ENCODE measurements at regions not wholly inside any gene's neighbourhood (a gene's known extent, or its start where the extent isn't known, plus 50 kb on each side); places are given as distances from the start of the nearest gene placed in this dataset.

- no peak overlapping the region for H3K27ac ChIP-seq
- H3K9me3 ChIP-seq, result no peaks in the 10 kb centered on the region
- in situ Hi-C loops (cut with MboI; ENCODE audit: low sequenced_read_pairs in 4 of 4), result no loop called here
- no peaks in the 10 kb centered on the region for H3K4me1 ChIP-seq
- no peaks in the 10 kb centered on the region for H3K36me3 ChIP-seq
- no peak for TF ChIP-seq POLR2A (IDR thresholded peaks at IDR 0.05)
- TF ChIP-seq, protein P1, sequence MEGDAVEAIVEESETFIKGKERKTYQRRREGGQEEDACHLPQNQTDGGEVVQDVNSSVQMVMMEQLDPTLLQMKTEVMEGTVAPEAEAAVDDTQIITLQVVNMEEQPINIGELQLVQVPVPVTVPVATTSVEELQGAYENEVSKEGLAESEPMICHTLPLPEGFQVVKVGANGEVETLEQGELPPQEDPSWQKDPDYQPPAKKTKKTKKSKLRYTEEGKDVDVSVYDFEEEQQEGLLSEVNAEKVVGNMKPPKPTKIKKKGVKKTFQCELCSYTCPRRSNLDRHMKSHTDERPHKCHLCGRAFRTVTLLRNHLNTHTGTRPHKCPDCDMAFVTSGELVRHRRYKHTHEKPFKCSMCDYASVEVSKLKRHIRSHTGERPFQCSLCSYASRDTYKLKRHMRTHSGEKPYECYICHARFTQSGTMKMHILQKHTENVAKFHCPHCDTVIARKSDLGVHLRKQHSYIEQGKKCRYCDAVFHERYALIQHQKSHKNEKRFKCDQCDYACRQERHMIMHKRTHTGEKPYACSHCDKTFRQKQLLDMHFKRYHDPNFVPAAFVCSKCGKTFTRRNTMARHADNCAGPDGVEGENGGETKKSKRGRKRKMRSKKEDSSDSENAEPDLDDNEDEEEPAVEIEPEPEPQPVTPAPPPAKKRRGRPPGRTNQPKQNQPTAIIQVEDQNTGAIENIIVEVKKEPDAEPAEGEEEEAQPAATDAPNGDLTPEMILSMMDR (IDR thresholded peaks at IDR 0.05 in 4 of 5, conservative IDR thresholded peaks at IDR 0.05 in 1 of 5), result no peak
- H3K27me3 ChIP-seq, result no peaks in the 10 kb centered on the region
- no peak overlapping the region for H3K4me3 ChIP-seq
- ATAC-seq, result no peak
- intact Hi-C loops (cut with DNase I; ENCODE audit: low total_unique reads), result no loop called here
- no peak for DNase-seq
Observed at GRCh38 chr6:45727228-45727627, 288.4 kb downstream of the CLIC5 start.

DNA sequence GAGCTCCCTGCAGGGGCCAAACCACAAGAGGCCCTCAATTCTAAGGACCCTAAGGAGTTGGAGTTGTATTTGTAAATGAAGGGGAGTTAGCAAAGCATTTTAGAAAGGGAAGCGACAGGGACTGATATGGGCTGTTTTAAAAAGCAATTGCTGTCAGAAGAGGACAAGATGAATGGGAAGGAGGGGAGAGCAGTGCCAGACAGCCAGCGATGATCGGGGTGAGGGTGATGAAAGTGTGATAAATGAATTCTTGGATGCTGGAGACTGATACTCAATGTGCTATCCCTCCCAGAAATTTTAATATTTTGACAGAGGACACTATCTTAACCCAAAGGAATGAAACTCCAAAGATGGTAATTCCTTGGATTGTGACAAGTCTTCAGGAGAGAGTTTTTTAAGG, 289.2 kb downstream of the CLIC5 start:
- no peaks in the 10 kb centered on the region for H3K36me3 ChIP-seq
- TF ChIP-seq POLR2A (IDR thresholded peaks at IDR 0.05), result no peak
- TF ChIP-seq, protein P1 (IDR thresholded peaks at IDR 0.05 in 4 of 5, conservative IDR thresholded peaks at IDR 0.05 in 1 of 5), result no peak
- H3K4me1 ChIP-seq, result no peaks in the 10 kb centered on the region
- in situ Hi-C loops (cut with MboI; ENCODE audit: low sequenced_read_pairs in 4 of 4) (no loop called here), intact Hi-C loops (cut with DNase I; ENCODE audit: low total_unique reads) (no loop called here)
- no peak overlapping the region for H3K27ac ChIP-seq
- no peak overlapping the region for H3K4me3 ChIP-seq
- ATAC-seq (no peak), DNase-seq (no peak)
- no peaks in the 10 kb centered on the region for H3K9me3 ChIP-seq
- no peaks in the 10 kb centered on the region for H3K27me3 ChIP-seq

DNA sequence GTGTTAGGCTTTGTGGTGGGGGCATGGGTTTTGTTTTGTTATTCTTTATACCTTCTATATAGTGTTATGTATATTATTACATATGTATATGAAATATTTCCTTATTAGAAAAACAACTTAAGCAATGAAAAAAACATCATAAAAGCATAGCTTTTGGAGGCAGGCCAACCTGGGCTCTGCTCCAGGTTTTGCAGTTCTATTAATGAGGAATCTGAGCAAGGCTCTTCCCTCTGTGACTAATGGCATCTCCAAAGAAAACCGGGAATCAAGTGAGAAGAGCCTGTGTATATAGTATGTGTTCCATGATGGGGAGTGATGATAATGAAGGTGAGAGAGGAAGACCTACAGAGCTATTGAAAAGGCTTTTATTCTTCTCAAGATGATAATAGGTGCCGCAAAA, 291.1 kb downstream of the CLIC5 start:
- Histone ChIP-seq H3K4me3 (no peak overlapping the region), H3K36me3 (no peaks in the 10 kb centered on the region), H3K9me3 (no peaks in the 10 kb centered on the region), H3K4me1 (no peaks in the 10 kb centered on the region), H3K27ac (no peak overlapping the region), H3K27me3 (no peaks in the 10 kb centered on the region)
- TF ChIP-seq, protein P1 (IDR thresholded peaks at IDR 0.05 in 4 of 5, conservative IDR thresholded peaks at IDR 0.05 in 1 of 5), result no peak
- no peak for TF ChIP-seq POLR2A (IDR thresholded peaks at IDR 0.05)
- in situ Hi-C loops (cut with MboI; ENCODE audit: low sequenced_read_pairs in 4 of 4), result loop anchor here in 3 of 4 donors (25.0 kb wide), 3 partner anchors 312 to 1237 kb away; no protein-coding TSS in a partner anchor
- intact Hi-C loops (cut with DNase I; ENCODE audit: low total_unique reads), result no loop called here
- DNase-seq (no peak), ATAC-seq (no peak)

GRCh38 chr6:45724027-45724426, 291.6 kb downstream of the CLIC5 start:
- no peaks in the 10 kb centered on the region for H3K27me3 ChIP-seq
- in situ Hi-C loops (cut with MboI; ENCODE audit: low sequenced_read_pairs in 4 of 4), result loop anchor here in 3 of 4 donors (25.0 kb wide), 3 partner anchors 312 to 1237 kb away; no protein-coding TSS in a partner anchor
- intact Hi-C loops (cut with DNase I; ENCODE audit: low total_unique reads), result no loop called here
- no peak for TF ChIP-seq POLR2A (IDR thresholded peaks at IDR 0.05)
- TF ChIP-seq, protein P1 (IDR thresholded peaks at IDR 0.05 in 4 of 5, conservative IDR thresholded peaks at IDR 0.05 in 1 of 5), result no peak
- H3K27ac ChIP-seq, result no peak overlapping the region
- no peaks in the 10 kb centered on the region for H3K4me1 ChIP-seq
- no peak for ATAC-seq
- DNase-seq, result no peak
- H3K9me3 ChIP-seq, result no peaks in the 10 kb centered on the region
- H3K4me3 ChIP-seq, result no peak overlapping the region
- H3K36me3 ChIP-seq, result no peaks in the 10 kb centered on the region

GRCh38 chr6:45722876-45723275, 292.8 kb downstream of the CLIC5 start:
- DNase-seq (no peak), ATAC-seq (no peak)
- TF ChIP-seq POLR2A (IDR thresholded peaks at IDR 0.05), result no peak
- TF ChIP-seq, protein P1 (IDR thresholded peaks at IDR 0.05 in 4 of 5, conservative IDR thresholded peaks at IDR 0.05 in 1 of 5), result no peak
- no peaks in the 10 kb centered on the region for H3K9me3 ChIP-seq
- in situ Hi-C loops (cut with MboI; ENCODE audit: low sequenced_read_pairs in 4 of 4), result loop anchor here in 3 of 4 donors (25.0 kb wide), 3 partner anchors 311 to 1236 kb away; no protein-coding TSS in a partner anchor
- H3K27ac ChIP-seq, result no peak overlapping the region
- H3K36me3 ChIP-seq, result no peaks in the 10 kb centered on the region
- intact Hi-C loops (cut with DNase I; ENCODE audit: low total_unique reads), result no loop called here
- no peak overlapping the region for H3K4me3 ChIP-seq
- H3K4me1 ChIP-seq, result no peaks in the 10 kb centered on the region
- H3K27me3 ChIP-seq, result no peaks in the 10 kb centered on the region
